T-helper 2 cell treated with Interferon-gamma antibody and Interleukin-4, amounts not matched to agents 5 μg/mL and 100 μg/mL, for 36 hours (primary cell): ENCODE measurements at regions not wholly inside any gene's neighbourhood (a gene's known extent, or its start where the extent isn't known, plus 50 kb on each side); places are given as distances from the start of the nearest gene placed in this dataset.
"Not testable (repeated sequence)": the region's sequence is repeated elsewhere in the genome, so short reads cannot be mapped to it uniquely, and the experiment has no call there.

Experiments
- DNase-seq: peaks from one replicate; pipeline ENCODE4 v3.0.0; 2021; ENCODE audit warnings: low spot score
- H3K27ac Mint-ChIP-seq: one replicate; pipeline ENCODE4 v1.8.0; 2021; ENCODE audit warnings: mild to moderate bottlenecking, mixed read lengths
- H3K27me3 Mint-ChIP-seq: one replicate; pipeline ENCODE4 v1.8.0; 2021; ENCODE audit warnings: low read depth, mixed read lengths
- H3K36me3 Mint-ChIP-seq: one replicate; pipeline ENCODE4 v1.8.0; 2021; ENCODE audit warnings: low read depth, mixed read lengths
- H3K4me1 Mint-ChIP-seq: one replicate; pipeline ENCODE4 v1.8.0; 2021; ENCODE audit warnings: low read depth, mixed read lengths
- H3K4me3 Mint-ChIP-seq: one replicate; pipeline ENCODE4 v1.8.0; 2022; ENCODE audit warnings: mild to moderate bottlenecking, moderate library complexity, mixed read lengths
- H3K9me3 Mint-ChIP-seq: one replicate; pipeline ENCODE4 v1.8.0; 2021; ENCODE audit warnings: mixed read lengths

DNA sequence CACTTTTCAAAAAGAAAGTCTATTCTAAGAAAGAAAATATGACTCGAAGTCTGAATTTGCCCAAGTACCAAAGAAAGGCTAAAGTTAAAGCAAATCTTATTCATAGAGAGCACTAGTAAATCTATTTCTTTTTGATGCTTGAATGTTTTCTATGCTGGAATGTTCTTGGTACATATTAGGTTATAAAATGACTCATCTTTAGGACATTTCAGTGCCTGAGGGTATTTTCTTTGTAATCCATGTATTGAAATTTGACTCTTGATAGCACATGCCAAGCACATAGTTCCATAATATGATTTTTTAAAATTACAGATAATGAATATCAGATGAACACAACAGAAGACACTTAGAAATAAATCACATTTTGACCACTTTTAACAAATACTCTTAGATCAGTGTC, 232.8 kb downstream of the TRIML1 start:
- Mint-ChIP-seq H3K4me1 (no peaks in the 10 kb centered on the region), H3K9me3 (peaks cover 41% of the 10 kb centered on the region), H3K4me3 (no peak overlapping the region), H3K36me3 (no peaks in the 10 kb centered on the region), H3K27ac (no peak overlapping the region), H3K27me3 (no peaks in the 10 kb centered on the region)
- no peak for DNase-seq

DNA sequence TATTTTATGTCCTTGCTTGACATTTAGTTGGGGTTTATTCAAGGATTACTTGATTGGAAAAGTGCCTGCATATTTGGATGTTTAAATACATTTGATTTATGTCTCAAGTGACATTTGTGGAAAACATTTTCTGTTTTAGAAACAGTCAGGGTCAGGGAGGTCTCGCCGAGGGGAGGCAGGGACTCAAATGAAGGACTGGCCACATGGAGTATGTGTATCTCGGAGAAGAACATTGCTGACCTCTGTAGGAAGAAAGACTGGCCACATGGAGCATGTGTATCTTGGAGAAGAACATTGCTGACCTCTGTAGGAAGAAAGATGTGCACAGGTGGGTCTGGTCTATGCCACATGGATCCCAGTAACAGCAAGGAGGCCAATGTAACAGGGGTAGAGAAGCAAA, 233.6 kb downstream of the TRIML1 start:
- Mint-ChIP-seq H3K4me3 (no peak overlapping the region), H3K4me1 (no peaks in the 10 kb centered on the region), H3K36me3 (no peaks in the 10 kb centered on the region), H3K27ac (no peak overlapping the region), H3K9me3 (peaks cover 37% of the 10 kb centered on the region), H3K27me3 (no peaks in the 10 kb centered on the region)
- DNase-seq = no peak

- Mint-ChIP-seq H3K4me1 (no peaks in the 10 kb centered on the region), H3K4me3 (no peak overlapping the region), H3K36me3 (no peaks in the 10 kb centered on the region), H3K9me3 (peaks cover 50% of the 10 kb centered on the region), H3K27me3 (no peaks in the 10 kb centered on the region), H3K27ac (no peak overlapping the region)
- no peak for DNase-seq
These were observed 235.6 kb downstream of the TRIML1 start for GRCh38 chr4:188374871-188375270.

GRCh38 chr4:188377816-188378215, 238.6 kb downstream of the TRIML1 start:
- Mint-ChIP-seq H3K36me3 (peaks cover 2% of the 10 kb centered on the region), H3K27me3 (no peaks in the 10 kb centered on the region), H3K4me1 (no peaks in the 10 kb centered on the region), H3K27ac (no peak overlapping the region), H3K9me3 (peaks cover 61% of the 10 kb centered on the region), H3K4me3 (no peak overlapping the region)
- no peak for DNase-seq

DNA sequence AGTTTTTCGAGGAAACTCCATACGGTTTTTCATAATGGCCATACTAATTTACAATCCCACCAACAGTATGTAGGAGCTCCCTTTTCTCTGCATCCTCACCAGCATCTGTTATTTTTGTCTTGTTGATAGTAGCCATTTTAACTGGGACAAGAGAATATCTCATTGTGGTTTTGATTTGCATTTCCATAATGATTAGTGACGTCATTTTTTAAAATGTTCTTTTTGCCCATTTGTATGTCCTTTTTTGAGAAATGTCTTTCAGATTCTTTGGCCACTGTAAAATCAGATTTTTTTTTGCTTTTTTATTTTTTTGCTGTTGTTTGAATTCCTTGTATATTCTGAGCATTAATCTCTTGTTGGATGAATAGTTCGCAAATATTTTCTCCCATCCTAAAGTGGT, 243.9 kb downstream of the TRIML1 start:
- H3K27ac Mint-ChIP-seq = no peak overlapping the region
- no peaks in the 10 kb centered on the region for H3K27me3 Mint-ChIP-seq
- no peaks in the 10 kb centered on the region for H3K4me1 Mint-ChIP-seq
- no peak for DNase-seq
- H3K36me3 Mint-ChIP-seq = peaks cover 2% of the 10 kb centered on the region
- peaks cover 61% of the 10 kb centered on the region for H3K9me3 Mint-ChIP-seq
- no peak overlapping the region for H3K4me3 Mint-ChIP-seq

DNA sequence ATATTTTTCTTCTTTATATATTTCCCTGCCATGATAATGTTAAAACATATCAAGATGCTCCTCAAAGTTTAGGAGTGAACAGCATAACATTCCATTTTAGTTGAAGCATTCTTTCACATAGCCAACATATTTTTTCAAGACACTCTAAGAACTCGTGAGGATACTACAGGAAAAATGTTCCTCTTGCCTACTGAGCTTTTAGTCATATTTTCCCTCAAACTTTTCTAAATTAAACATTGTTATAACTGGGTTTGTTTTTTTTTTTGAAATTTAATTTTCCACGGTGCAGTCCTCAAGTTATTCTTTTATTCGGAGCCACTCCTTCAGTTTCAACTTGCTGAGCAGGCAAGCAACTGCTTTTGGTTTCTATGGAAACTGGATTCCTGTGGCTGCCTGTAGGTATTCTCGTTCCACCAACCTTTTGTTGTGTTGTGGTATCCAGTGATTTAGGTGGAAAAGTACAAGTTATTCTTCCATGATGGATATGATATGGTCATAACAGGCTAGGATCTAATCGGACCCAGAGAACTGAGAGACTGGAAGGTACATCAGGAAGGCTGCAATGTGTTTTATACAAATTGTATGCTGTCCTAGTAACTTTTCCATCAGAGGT, 248.0 kb downstream of the TRIML1 start:
- no peak for DNase-seq
- Mint-ChIP-seq H3K27ac (no peak overlapping the region), H3K36me3 (no peaks in the 10 kb centered on the region), H3K9me3 (peaks cover 63% of the 10 kb centered on the region), H3K27me3 (no peaks in the 10 kb centered on the region), H3K4me1 (no peaks in the 10 kb centered on the region), H3K4me3 (no peak overlapping the region)

DNA sequence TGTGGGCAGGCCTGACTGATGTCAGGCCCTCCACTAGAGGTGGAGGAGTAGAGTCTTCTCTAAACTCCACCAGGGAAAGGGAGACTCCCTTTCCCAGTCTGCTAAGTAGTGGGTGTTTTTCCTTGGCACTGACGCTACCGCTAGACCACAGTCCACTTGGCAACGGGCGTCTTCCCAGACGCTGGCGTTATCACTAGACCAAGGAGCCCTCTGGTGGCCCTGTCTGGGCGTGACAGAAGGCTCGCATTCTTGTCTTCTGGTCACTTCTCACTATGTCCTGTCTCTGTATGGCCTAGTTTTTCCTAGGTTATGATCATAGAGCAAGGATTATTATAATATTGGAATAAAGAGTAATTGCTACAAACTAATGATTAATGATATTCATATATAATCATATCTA, 252.1 kb downstream of the TRIML1 start:
- not testable (repeated sequence) for H3K36me3 Mint-ChIP-seq, H3K27ac Mint-ChIP-seq, H3K27me3 Mint-ChIP-seq, H3K4me3 Mint-ChIP-seq, H3K4me1 Mint-ChIP-seq, DNase-seq
- peaks cover 46% of the 10 kb centered on the region for H3K9me3 Mint-ChIP-seq

DNA sequence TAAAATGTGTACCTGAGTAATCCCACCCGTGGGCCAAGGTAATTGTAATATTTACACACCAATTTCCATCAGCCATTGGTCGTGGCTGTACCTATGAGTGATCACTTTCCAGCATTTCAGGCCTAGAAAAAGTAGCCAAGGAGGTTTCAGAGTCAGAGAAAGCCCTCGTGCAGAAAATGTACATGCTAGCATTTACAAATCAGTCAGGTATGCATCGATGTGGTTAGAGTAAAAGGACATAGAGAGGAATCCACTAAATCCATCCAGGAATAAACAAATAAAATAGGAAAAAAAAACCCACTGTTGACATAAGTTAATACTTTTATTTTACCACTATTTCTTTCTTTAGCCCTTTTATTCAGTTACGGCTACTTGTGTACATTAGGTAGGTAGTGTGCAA, 256.8 kb downstream of the TRIML1 start:
- Mint-ChIP-seq H3K4me1 (no peaks in the 10 kb centered on the region), H3K4me3 (no peak overlapping the region), H3K27me3 (no peaks in the 10 kb centered on the region), H3K9me3 (peaks cover 33% of the 10 kb centered on the region), H3K36me3 (peaks cover 2% of the 10 kb centered on the region), H3K27ac (no peak overlapping the region)
- no peak for DNase-seq

DNA sequence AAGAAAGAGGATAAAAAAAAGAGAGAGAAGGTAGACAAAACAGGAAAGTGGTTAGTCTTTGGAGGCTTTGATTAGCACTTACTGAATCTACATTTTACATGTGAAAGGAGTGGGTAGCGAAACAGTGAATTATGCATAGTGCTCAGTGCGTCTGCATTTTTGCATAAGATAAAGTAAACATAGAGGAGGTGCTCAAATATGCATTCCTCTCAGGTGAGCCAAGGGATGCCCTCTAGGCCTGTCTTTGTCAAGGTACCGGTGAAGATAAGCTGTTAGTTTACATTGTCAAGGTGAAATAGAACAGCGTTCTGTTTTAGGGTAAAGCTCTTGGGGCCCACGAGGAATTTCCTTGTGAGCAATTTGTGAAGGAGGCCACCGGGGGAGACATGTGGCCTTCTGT, 260.6 kb downstream of the TRIML1 start:
- Mint-ChIP-seq H3K27me3 (no peaks in the 10 kb centered on the region), H3K36me3 (no peaks in the 10 kb centered on the region), H3K27ac (no peak overlapping the region), H3K4me1 (no peaks in the 10 kb centered on the region), H3K4me3 (no peak overlapping the region), H3K9me3 (peaks cover 28% of the 10 kb centered on the region)
- no peak for DNase-seq

DNA sequence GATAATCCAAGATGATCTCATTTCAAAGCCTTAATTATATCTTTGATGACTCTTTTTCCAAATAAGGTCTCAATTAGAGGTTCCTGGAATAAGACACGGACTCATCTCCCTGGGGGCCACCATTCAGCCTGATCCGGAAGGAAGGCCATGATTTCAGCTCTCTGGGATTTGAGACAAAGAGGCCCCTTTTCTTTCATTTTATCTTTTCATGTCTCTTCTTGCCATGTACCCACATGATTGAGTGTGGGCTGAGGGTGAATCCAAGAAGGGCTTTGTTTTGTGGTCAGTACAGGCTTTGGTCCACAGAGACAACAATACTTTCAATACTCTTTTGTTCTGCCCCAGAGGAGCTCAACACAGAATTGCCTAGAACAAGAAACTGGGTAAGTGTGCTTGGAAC, 261.2 kb downstream of the TRIML1 start:
- Mint-ChIP-seq H3K27me3 (no peaks in the 10 kb centered on the region), H3K27ac (no peak overlapping the region), H3K36me3 (no peaks in the 10 kb centered on the region), H3K4me1 (no peaks in the 10 kb centered on the region), H3K9me3 (peaks cover 27% of the 10 kb centered on the region), H3K4me3 (no peak overlapping the region)
- DNase-seq = no peak

DNA sequence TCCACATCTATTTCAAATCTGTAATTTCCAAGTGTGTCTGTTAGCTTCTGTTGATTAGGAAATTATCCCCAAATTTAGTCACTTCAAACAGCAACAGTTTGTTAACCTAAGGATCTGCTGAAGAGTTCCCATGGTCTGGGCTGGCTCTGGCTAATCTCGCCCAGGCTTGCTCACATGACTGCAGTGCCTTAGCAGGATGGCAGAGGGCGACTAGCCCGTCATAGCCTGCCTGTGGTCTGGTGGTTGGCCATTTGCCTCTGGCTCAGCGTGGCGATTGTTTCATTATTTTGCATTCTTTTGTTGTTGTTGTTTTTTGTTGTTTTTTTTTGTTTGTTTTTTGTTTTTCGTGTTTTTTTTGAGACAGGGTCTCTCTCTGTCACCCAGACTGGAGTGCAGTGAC, 264.0 kb downstream of the TRIML1 start:
- Mint-ChIP-seq H3K4me1 (no peaks in the 10 kb centered on the region), H3K4me3 (no peak overlapping the region), H3K9me3 (peaks cover 23% of the 10 kb centered on the region), H3K36me3 (no peaks in the 10 kb centered on the region), H3K27ac (no peak overlapping the region), H3K27me3 (no peaks in the 10 kb centered on the region)
- no peak for DNase-seq

DNA sequence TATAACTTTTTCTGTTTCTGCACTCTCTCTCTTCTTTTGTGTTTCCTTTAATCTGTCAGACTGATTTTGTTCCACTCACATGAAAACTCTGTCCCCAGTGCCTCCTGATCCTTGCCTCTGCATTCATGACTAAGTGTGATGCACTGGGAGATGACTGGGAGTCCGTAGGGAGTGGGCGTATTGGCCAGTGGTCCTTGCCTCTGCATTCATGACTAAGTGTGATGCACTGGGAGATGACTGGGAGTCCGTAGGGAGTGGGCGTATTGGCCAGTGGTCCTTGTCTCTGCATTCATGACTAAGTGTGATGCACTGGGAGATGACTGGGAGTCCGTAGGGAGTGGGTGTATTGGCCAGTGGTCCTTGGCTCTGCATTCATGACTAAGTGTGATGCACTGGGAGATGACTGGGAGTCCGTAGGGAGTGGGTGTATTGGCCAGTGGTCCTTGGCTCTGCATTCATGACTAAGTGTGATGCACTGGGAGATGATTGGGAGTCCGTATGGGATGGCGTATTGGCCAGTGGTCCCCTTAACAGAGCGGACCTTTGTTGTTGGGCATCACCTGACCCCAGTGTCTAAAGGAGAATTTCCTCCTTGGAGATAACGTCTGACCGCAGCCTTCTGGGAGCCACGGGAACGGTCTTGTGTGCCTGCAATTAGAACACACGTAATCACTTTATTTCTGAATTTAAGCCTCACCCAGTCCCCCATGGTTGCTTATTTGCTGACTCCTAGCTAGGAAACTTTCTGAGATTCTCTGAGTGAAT, 266.0 kb downstream of the TRIML1 start:
- not testable (repeated sequence) for H3K4me1 Mint-ChIP-seq, H3K27ac Mint-ChIP-seq, H3K36me3 Mint-ChIP-seq, H3K4me3 Mint-ChIP-seq, DNase-seq, H3K27me3 Mint-ChIP-seq
- H3K9me3 Mint-ChIP-seq = peaks cover 23% of the 10 kb centered on the region

- H3K4me3 Mint-ChIP-seq = no peak overlapping the region
- H3K27me3 Mint-ChIP-seq = no peaks in the 10 kb centered on the region
- no peak overlapping the region for H3K27ac Mint-ChIP-seq
- DNase-seq = no peak
- H3K36me3 Mint-ChIP-seq = no peaks in the 10 kb centered on the region
- no peaks in the 10 kb centered on the region for H3K4me1 Mint-ChIP-seq
- peaks cover 20% of the 10 kb centered on the region for H3K9me3 Mint-ChIP-seq
These were observed 269.2 kb downstream of the TRIML1 start for GRCh38 chr4:188408244-188409030.

DNA sequence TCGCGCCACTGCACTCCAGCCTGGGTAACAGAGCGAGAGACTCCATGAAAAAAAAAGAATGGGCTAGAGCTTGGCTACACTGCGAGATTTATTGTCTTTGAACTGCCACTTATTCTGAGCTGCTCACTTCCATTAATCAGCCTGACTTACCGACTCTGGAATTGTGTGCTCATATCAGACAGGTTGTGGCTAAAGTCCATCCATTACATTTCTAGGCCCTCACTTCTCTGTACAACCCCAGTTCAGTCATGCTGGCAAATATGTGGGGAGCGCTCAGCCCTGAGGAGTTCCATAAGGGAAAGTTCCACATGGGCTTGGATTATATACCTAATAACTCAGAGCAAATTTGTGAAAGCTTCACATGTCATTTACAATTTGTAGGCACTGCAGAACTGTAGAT, 270.6 kb downstream of the TRIML1 start:
- H3K27ac Mint-ChIP-seq = no peak overlapping the region
- H3K27me3 Mint-ChIP-seq = no peaks in the 10 kb centered on the region
- H3K4me3 Mint-ChIP-seq = no peak overlapping the region
- peaks cover 24% of the 10 kb centered on the region for H3K9me3 Mint-ChIP-seq
- DNase-seq = no peak
- no peaks in the 10 kb centered on the region for H3K36me3 Mint-ChIP-seq
- H3K4me1 Mint-ChIP-seq = no peaks in the 10 kb centered on the region
